Amygdala (tissue), 56 donors: ENCODE measurements at regions not wholly inside any gene's neighbourhood (a gene's known extent, or its start where the extent isn't known, plus 50 kb on each side); places are given as distances from the start of the nearest gene placed in this dataset.

Experiments
- DNase-seq, 56 donors: peaks; one replicate each; lab custom pipeline; 2025; lab: John Stamatoyannopoulos, UW

- DNase-seq, result no peak
These were observed 192.7 kb downstream of the SHANK2 start for GRCh38 chr11:71059662-71060061.

DNA sequence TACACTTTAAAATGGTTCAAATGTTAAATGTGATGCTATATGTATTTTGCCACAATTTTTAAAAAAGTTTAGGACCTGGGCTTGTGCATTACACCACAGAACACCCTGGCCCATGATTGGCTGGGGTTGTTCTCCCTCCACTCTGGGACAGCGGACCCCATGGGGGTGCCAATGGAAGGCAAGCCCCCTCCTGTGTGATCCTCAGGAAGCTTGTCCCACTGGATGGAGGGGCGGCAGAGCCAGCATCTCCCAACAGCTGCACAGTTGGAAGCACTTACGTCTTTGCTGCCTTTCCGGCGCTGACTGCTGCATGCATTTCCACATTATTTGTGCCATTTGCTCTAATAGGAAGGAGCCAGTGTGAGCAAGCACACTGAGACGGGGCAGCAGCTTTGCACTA is 196.5 kb downstream of the SHANK2 start:
- DNase-seq, result no peak
